HepG2 (cell line): ENCODE measurements at regions not wholly inside any gene's neighbourhood (a gene's known extent, or its start where the extent isn't known, plus 50 kb on each side); places are given as distances from the start of the nearest gene placed in this dataset.

Experiments used
- ATAC-seq: fragments of 200-7000 bp; cut with Tn5 transposase; 3 replicates; pipeline ENCODE4 v1.9.1; 2020; ENCODE audit warnings: mild to moderate bottlenecking, moderate library complexity
- BruUV-seq: library from RNA; stranded (reverse); fragments of 400-500 nt; replicated peaks from 2 replicates; lab custom pipeline; 2021; lab: Mats Ljungman, UMichigan
- CTCF ChIA-PET: fragments of 300-600 bp; formaldehyde crosslinking; extraction: SDS; loops from one replicate; lab custom pipeline; 2021; ENCODE audit warnings: low total read pairs, inconsistent platforms, low intra/inter-chr PET ratio; lab: Yijun Ruan, JAX
- POLR2A ChIA-PET: fragments of 350-600 bp; sonication (Branson Sonifier 250); formaldehyde crosslinking; loops from one replicate; lab custom pipeline; 2020; ENCODE audit warnings: antibody characterized with exemption, inconsistent platforms; lab: Yijun Ruan, JAX
- DNase-seq: peaks from one replicate; pipeline ENCODE4 v3.0.0-alpha.2; 2015; ENCODE audit warnings: low spot score
- FAIRE-seq: peaks from 3 replicates; lab custom pipeline; 2011; peaks lifted over from hg19 to GRCh38; lab: Jason Lieb, UNC
- H2AFZ ChIP-seq: one replicate; pipeline ENCODE4 v1.6.1; 2011; ENCODE audit warnings: low read length, inconsistent platforms
- H3K27ac ChIP-seq: fragments of 300-600 bp; 3 replicates; pipeline ENCODE4 v1.8.0; 2011; ENCODE audit warnings: mixed run types, mild to moderate bottlenecking, mixed read lengths, low read length, inconsistent platforms; ENCODE audit not compliant: insufficient read depth; ENCODE audit errors: extremely low read length
- H3K27me3 ChIP-seq, 2 experiments: fragments of 200-600 bp in 1 of 2; 2 replicates in 1 of 2; 3 replicates in 1 of 2; pipeline versions ENCODE4 v1.6.0 to v1.8.0; 2011; ENCODE audit warnings: low read length in 2 of 2, mild to moderate bottlenecking in 2 of 2, moderate library complexity in 2 of 2, inconsistent platforms in 1 of 2; ENCODE audit not compliant: insufficient read depth in 2 of 2, control insufficient read depth in 1 of 2
- H3K36me3 ChIP-seq, 2 experiments: fragments of 200-600 bp in 1 of 2; replicated peaks in 1 of 2; 2 replicates in 1 of 2; 3 replicates in 1 of 2; pipeline versions ENCODE4 v1.5.1 to v1.8.0; 2011; ENCODE audit warnings: low read length in 2 of 2, inconsistent platforms in 1 of 2; ENCODE audit not compliant: insufficient read depth in 2 of 2, control insufficient read depth in 1 of 2
- H3K4me1 ChIP-seq: 2 replicates; pipeline ENCODE4 v1.5.1; 2012; ENCODE audit warnings: low read length, inconsistent platforms; ENCODE audit not compliant: insufficient read depth
- H3K4me2 ChIP-seq: 2 replicates; pipeline ENCODE4 v1.6.0; 2011; ENCODE audit warnings: low read depth, low read length, inconsistent platforms
- H3K4me3 ChIP-seq, 3 experiments: fragments of 200-600 bp in 1 of 3; sonication (generic), shearing (Covaris generic) in 1 of 3; replicated peaks in 1 of 3; 2 replicates each; pipeline ENCODE4 v1.5.1; 2011 to 2016; ENCODE audit warnings: low read length in 3 of 3, inconsistent platforms in 2 of 3, low read depth in 2 of 3, mild to moderate bottlenecking in 2 of 3, control low read depth in 1 of 3, mixed read lengths in 1 of 3; ENCODE audit not compliant: insufficient read depth in 1 of 3
- H3K79me2 ChIP-seq: one replicate; pipeline ENCODE4 v1.6.1; 2011; ENCODE audit warnings: low read length, inconsistent platforms; ENCODE audit not compliant: insufficient read depth
- H3K9ac ChIP-seq: 2 replicates; pipeline ENCODE4 v1.6.0; 2011; ENCODE audit warnings: mild to moderate bottlenecking, low read depth, low read length, inconsistent platforms; ENCODE audit not compliant: insufficient read depth
- H3K9me3 ChIP-seq: 2 replicates; pipeline ENCODE4 v1.5.1; 2012; ENCODE audit warnings: mild to moderate bottlenecking, low read length
- H4K20me1 ChIP-seq: 2 replicates; pipeline ENCODE4 v1.6.0; 2011; ENCODE audit warnings: inconsistent platforms, mild to moderate bottlenecking, low read length, moderate library complexity; ENCODE audit not compliant: insufficient read depth
- GPN1 ChIP-seq: sonication (generic); formaldehyde crosslinking; IDR thresholded peaks from 2 replicates; pipeline ENCODE4 v1.5.1; 2020; ENCODE audit warnings: missing genetic modification reagents, borderline replicate concordance
- MED1 ChIP-seq: sonication (generic); formaldehyde crosslinking; IDR thresholded peaks from 2 replicates; pipeline ENCODE4 v1.4.0; 2020; ENCODE audit warnings: missing genetic modification reagents
- NFATC3 ChIP-seq: sonication (generic); formaldehyde crosslinking; IDR thresholded peaks from 2 replicates; pipeline ENCODE4 v1.5.1; 2020; ENCODE audit warnings: mild to moderate bottlenecking, missing genetic modification reagents
- NR2F2 ChIP-seq: IDR thresholded peaks from 2 replicates; pipeline ENCODE4 v1.6.1; 2012; ENCODE audit warnings: low read depth, inconsistent platforms, borderline replicate concordance
- PHF8 ChIP-seq: sonication (generic); formaldehyde crosslinking; IDR thresholded peaks from 2 replicates; pipeline ENCODE4 v1.5.0; 2020; ENCODE audit warnings: missing genetic modification reagents
- ZNF17 ChIP-seq: sonication (generic); formaldehyde crosslinking; IDR thresholded peaks from 2 replicates; pipeline ENCODE4 v1.5.0; 2020; ENCODE audit warnings: mild to moderate bottlenecking, missing genetic modification reagents
- ZNF205 ChIP-seq: IDR thresholded peaks from 2 replicates; pipeline ENCODE4 v1.6.1; 2018; ENCODE audit warnings: missing biosample characterization, missing genetic modification reagents
- ZNF713 ChIP-seq: sonication (generic); formaldehyde crosslinking; IDR thresholded peaks from 2 replicates; pipeline ENCODE4 v1.4.0; 2020; ENCODE audit warnings: mild to moderate bottlenecking, missing genetic modification reagents
- ZNF737 ChIP-seq: sonication (generic); formaldehyde crosslinking; IDR thresholded peaks from 2 replicates; pipeline ENCODE4 v1.5.0; 2020; ENCODE audit warnings: missing genetic modification reagents, mild to moderate bottlenecking, borderline replicate concordance
- WGBS: methylation state at CpG from one replicate; pipeline ENCODE4 v1.1.6; 2017; ENCODE audit warnings: low lambda C conversion rate; 5-methylcytosine and 5-hydroxymethylcytosine counted together
- in situ Hi-C: cut with HindIII; loops from 2 replicates; pipeline ENCODE4 v1.10.0; 2017; ENCODE audit warnings: low pct_unique_long_range_greater_than_20kb; ENCODE audit not compliant: extremely low pct_ligation_motif_present
- intact Hi-C: fragments of 100-400 bp; cut with micrococcal nuclease; formaldehyde crosslinking; loops from one replicate; pipeline ENCODE4 v1.10.0; 2022; ENCODE audit not compliant: unreplicated experiment
- TF ChIP-seq, protein P1 (sequence below): IDR thresholded peaks from 2 replicates; pipeline ENCODE4 v1.6.1; 2016
- TF ChIP-seq, protein P2 (sequence below): IDR thresholded peaks from 2 replicates; pipeline ENCODE4 v1.6.1; 2016; ENCODE audit warnings: low read depth, borderline replicate concordance
- TF ChIP-seq, protein P3 (sequence below): sonication (generic); formaldehyde crosslinking; IDR thresholded peaks from 2 replicates; pipeline ENCODE4 v1.8.1; 2022; ENCODE audit warnings: low read depth, mild to moderate bottlenecking, missing genetic modification reagents
- TF ChIP-seq, protein P4 (sequence below): sonication (generic); formaldehyde crosslinking; IDR thresholded peaks from 2 replicates; pipeline ENCODE4 v1.5.0; 2020; ENCODE audit warnings: missing genetic modification reagents
- TF ChIP-seq, protein P5 (sequence below): sonication (generic); formaldehyde crosslinking; IDR thresholded peaks from 2 replicates; pipeline ENCODE4 v1.9.0; 2021; ENCODE audit warnings: missing genetic modification reagents, borderline replicate concordance
- TF ChIP-seq, protein P6 (sequence below): sonication (generic); formaldehyde crosslinking; IDR thresholded peaks from 2 replicates; pipeline ENCODE4 v1.4.0; 2020; ENCODE audit warnings: mild to moderate bottlenecking, missing genetic modification reagents, borderline replicate concordance

DNA sequence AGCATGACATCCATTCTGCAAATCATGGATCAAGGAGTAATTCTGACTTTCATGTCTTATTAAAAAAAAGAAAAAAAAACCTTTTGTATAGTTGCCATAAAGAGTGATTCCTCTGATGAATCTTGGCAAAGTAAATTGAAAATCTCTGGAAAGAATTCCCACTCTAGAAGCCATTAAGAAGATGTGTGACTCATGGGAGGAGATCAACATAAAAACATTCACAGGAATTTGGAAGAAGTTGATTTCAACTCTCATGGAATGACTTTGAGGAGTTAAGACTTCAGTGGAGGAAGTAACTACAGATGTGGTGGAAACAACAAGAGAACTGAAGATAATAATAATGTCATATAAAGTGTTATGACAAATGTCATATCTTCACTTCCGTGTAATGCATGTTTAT, 204.2 kb downstream of the PABPC4L start:
- no peak for DNase-seq
- in situ Hi-C loops (no loop called here), intact Hi-C loops (no loop called here)
- Histone ChIP-seq H3K9me3 (peaks cover 51% of the 10 kb centered on the region), H3K27ac (no peak overlapping the region), H3K9ac (no peak overlapping the region), H3K4me3 (no peak overlapping the region), H3K79me2 (no peaks in the 10 kb centered on the region), H3K4me2 (no peak overlapping the region), H3K27me3 (no peaks in the 10 kb centered on the region), H3K36me3 (no peaks in the 10 kb centered on the region), H2AFZ (no peak overlapping the region), H4K20me1 (no peaks in the 10 kb centered on the region), H3K4me1 (0 out of 2 replicates have a peak, but pooled peaks cover 13% of the 10 kb centered on the region)
- CTCF ChIA-PET = no interaction called here
- WGBS = 55% methylated on average over 1 of the region's 1 CpG
- FAIRE-seq = no peak
- ATAC-seq = no peak
- BruUV-seq = no TSS peak
- TF ChIP-seq, protein P1, sequence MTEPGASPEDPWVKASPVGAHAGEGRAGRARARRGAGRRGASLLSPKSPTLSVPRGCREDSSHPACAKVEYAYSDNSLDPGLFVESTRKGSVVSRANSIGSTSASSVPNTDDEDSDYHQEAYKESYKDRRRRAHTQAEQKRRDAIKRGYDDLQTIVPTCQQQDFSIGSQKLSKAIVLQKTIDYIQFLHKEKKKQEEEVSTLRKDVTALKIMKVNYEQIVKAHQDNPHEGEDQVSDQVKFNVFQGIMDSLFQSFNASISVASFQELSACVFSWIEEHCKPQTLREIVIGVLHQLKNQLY (CRISPR knock-in tag) = no peak
- TF ChIP-seq ZNF737 = no peak
- no peak for TF ChIP-seq ZNF17 (CRISPR knock-in tag)
- no peak for TF ChIP-seq ZNF205 (CRISPR knock-in tag)
- TF ChIP-seq NR2F2 = no peak
- TF ChIP-seq MED1 (CRISPR knock-in tag) = no peak
- TF ChIP-seq, protein P2, sequence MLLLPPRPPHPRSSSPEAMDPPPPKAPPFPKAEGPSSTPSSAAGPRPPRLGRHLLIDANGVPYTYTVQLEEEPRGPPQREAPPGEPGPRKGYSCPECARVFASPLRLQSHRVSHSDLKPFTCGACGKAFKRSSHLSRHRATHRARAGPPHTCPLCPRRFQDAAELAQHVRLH = no peak
- TF ChIP-seq, protein P3, sequence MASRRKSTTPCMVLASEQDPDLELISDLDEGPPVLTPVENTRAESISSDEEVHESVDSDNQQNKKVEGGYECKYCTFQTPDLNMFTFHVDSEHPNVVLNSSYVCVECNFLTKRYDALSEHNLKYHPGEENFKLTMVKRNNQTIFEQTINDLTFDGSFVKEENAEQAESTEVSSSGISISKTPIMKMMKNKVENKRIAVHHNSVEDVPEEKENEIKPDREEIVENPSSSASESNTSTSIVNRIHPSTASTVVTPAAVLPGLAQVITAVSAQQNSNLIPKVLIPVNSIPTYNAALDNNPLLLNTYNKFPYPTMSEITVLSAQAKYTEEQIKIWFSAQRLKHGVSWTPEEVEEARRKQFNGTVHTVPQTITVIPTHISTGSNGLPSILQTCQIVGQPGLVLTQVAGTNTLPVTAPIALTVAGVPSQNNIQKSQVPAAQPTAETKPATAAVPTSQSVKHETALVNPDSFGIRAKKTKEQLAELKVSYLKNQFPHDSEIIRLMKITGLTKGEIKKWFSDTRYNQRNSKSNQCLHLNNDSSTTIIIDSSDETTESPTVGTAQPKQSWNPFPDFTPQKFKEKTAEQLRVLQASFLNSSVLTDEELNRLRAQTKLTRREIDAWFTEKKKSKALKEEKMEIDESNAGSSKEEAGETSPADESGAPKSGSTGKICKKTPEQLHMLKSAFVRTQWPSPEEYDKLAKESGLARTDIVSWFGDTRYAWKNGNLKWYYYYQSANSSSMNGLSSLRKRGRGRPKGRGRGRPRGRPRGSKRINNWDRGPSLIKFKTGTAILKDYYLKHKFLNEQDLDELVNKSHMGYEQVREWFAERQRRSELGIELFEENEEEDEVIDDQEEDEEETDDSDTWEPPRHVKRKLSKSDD (CRISPR knock-in tag) = no peak
- TF ChIP-seq, protein P4, sequence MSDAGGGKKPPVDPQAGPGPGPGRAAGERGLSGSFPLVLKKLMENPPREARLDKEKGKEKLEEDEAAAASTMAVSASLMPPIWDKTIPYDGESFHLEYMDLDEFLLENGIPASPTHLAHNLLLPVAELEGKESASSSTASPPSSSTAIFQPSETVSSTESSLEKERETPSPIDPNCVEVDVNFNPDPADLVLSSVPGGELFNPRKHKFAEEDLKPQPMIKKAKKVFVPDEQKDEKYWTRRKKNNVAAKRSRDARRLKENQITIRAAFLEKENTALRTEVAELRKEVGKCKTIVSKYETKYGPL = no peak
- TF ChIP-seq, protein P5, sequence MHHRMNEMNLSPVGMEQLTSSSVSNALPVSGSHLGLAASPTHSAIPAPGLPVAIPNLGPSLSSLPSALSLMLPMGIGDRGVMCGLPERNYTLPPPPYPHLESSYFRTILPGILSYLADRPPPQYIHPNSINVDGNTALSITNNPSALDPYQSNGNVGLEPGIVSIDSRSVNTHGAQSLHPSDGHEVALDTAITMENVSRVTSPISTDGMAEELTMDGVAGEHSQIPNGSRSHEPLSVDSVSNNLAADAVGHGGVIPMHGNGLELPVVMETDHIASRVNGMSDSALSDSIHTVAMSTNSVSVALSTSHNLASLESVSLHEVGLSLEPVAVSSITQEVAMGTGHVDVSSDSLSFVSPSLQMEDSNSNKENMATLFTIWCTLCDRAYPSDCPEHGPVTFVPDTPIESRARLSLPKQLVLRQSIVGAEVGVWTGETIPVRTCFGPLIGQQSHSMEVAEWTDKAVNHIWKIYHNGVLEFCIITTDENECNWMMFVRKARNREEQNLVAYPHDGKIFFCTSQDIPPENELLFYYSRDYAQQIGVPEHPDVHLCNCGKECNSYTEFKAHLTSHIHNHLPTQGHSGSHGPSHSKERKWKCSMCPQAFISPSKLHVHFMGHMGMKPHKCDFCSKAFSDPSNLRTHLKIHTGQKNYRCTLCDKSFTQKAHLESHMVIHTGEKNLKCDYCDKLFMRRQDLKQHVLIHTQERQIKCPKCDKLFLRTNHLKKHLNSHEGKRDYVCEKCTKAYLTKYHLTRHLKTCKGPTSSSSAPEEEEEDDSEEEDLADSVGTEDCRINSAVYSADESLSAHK (CRISPR knock-in tag) = no peak
- no peak for TF ChIP-seq GPN1
- TF ChIP-seq NFATC3 = no peak
- TF ChIP-seq, protein P6, sequence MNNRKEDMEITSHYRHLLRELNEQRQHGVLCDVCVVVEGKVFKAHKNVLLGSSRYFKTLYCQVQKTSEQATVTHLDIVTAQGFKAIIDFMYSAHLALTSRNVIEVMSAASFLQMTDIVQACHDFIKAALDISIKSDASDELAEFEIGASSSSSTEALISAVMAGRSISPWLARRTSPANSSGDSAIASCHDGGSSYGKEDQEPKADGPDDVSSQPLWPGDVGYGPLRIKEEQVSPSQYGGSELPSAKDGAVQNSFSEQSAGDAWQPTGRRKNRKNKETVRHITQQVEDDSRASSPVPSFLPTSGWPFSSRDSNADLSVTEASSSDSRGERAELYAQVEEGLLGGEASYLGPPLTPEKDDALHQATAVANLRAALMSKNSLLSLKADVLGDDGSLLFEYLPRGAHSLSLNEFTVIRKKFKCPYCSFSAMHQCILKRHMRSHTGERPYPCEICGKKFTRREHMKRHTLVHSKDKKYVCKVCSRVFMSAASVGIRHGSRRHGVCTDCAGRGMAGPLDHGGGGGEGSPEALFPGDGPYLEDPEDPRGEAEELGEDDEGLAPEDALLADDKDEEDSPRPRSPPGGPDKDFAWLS = no peak
- TF ChIP-seq ZNF713 (CRISPR knock-in tag) = no peak
- no peak for TF ChIP-seq PHF8 (CRISPR knock-in tag)
- POLR2A ChIA-PET = no interaction called here
